Coronary artery (tissue), 2 donors: ENCODE measurements at regions not wholly inside any gene's neighbourhood (a gene's known extent, or its start where the extent isn't known, plus 50 kb on each side); places are given as distances from the start of the nearest gene placed in this dataset.

Source experiments
- DNase-seq: peaks from one replicate; pipeline ENCODE4 v3.0.0-alpha.2; 2017; ENCODE audit warnings: low spot score
- H3K27ac ChIP-seq, 2 donors: fragments of 200-600 bp; sonication (generic); one replicate each; pipeline ENCODE4 v1.5.1; 2016 to 2019
- H3K4me3 ChIP-seq: fragments of 200-600 bp; sonication (generic); 2 replicates; pipeline ENCODE4 v1.5.1; 2016; ENCODE audit warnings: mild to moderate bottlenecking, moderate library complexity
- CTCF ChIP-seq: fragments of 200-600 bp; sonication (generic); IDR thresholded peaks from one replicate; pipeline ENCODE4 v1.5.1; 2019; ENCODE audit warnings: antibody characterized with exemption

- no peak for TF ChIP-seq CTCF
- Histone ChIP-seq H3K4me3 (no peak overlapping the region), H3K27ac (no peak overlapping the region)
- DNase-seq, result no peak
These were observed 567.2 kb downstream of the CCSER2 start for GRCh38 chr10:84895541-84895940.

GRCh38 chr10:84896909-84897308 lies 568.5 kb downstream of the CCSER2 start:
- TF ChIP-seq CTCF, result no peak
- Histone ChIP-seq H3K4me3 (no peak overlapping the region), H3K27ac (no peak overlapping the region)
- no peak for DNase-seq

DNA sequence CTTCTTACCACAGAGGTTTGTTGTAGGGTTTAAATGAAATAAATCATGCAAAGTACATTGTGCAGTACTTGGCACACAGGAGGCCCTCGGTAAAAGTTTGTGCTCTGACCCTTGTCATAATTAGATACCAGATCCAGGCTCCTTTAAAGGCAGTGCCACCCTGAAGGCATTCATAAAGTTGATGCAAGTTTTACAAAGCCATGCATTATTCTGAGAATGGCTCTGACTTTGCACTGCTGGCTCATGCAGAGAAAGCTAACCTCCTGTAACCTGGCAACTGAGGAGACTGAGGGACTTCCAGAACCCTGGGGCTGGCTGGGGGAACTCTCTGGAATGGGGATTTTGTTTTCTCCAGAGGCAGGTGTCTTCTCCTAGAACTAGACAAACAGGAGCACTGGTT lies 570.9 kb downstream of the CCSER2 start:
- no peak for DNase-seq
- H3K27ac ChIP-seq, result no peak overlapping the region
- TF ChIP-seq CTCF, result no peak
- no peak overlapping the region for H3K4me3 ChIP-seq

GRCh38 chr10:84900141-84900540 lies 571.8 kb downstream of the CCSER2 start:
- no peak for TF ChIP-seq CTCF
- Histone ChIP-seq H3K27ac (no peak overlapping the region), H3K4me3 (no peak overlapping the region)
- no peak for DNase-seq

GRCh38 chr10:84901885-84902284 lies 573.5 kb downstream of the CCSER2 start:
- no peak overlapping the region for H3K4me3 ChIP-seq
- no peak for DNase-seq
- no peak for TF ChIP-seq CTCF
- H3K27ac ChIP-seq, result no peak overlapping the region

DNA sequence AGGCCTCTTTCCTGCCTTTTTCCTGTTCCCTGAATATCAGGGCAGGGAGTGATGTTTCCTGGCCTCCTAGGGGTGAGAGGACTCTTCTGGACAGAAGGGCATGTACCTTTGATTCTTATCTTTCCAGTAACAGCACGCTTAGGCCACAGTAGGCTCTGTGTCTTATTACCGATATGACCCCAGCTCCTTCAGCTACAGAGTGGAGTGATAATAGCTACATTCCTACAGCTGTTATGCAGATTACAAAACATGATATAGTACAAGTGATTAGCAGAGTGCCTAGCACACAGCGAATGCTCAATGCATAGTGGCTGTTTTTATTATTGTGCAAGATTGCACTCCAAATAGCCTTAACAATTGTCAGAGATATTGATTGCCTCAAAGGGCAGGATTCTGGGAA lies 574.2 kb downstream of the CCSER2 start:
- DNase-seq, result no peak
- no peak for TF ChIP-seq CTCF
- Histone ChIP-seq H3K27ac (no peak overlapping the region), H3K4me3 (no peak overlapping the region)

DNA sequence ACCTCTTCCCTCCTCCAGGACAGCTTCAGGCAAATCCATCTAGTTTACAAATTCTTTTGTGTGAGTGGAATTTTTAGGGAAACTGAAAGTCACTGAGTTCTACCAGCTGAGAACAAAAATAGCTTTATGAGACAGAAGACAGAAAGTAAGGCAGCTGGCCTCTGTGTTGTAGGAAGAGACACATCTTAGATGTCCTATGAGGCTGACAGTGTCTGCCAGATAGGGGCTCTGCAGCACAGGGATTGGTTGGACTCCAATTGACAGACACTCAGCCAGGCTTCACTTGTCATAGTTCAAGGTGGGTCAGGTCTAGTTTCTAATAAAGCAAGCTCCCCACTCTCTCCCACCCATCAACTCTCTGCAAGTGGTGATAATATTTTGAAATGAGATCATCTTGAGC lies 574.9 kb downstream of the CCSER2 start:
- Histone ChIP-seq H3K27ac (no peak overlapping the region), H3K4me3 (no peak overlapping the region)
- no peak for TF ChIP-seq CTCF
- DNase-seq, result no peak
